IMR-90 (cell line): ENCODE measurements at regions not wholly inside any gene's neighbourhood (a gene's known extent, or its start where the extent isn't known, plus 50 kb on each side); places are given as distances from the start of the nearest gene placed in this dataset.

Experiments
- ATAC-seq: fragments of 200-7000 bp; cut with Tn5 transposase; 2 replicates; pipeline ENCODE4 v1.9.1; 2020; ENCODE audit warnings: low read depth, mild to moderate bottlenecking, moderate library complexity
- BruUV-seq: library from RNA; stranded (reverse); fragments of 400-500 nt; replicated peaks from 2 replicates; lab custom pipeline; 2021; lab: Mats Ljungman, UMichigan
- CTCF ChIA-PET: fragments of 300-600 bp; formaldehyde crosslinking; extraction: SDS; loops from one replicate; lab custom pipeline; 2021; ENCODE audit warnings: antibody characterized with exemption; lab: Yijun Ruan, JAX
- POLR2A ChIA-PET: fragments of 300-600 bp; sonication (Branson Sonifier 250); formaldehyde crosslinking; loops from one replicate; lab custom pipeline; 2022; ENCODE audit warnings: antibody characterized with exemption; ENCODE audit not compliant: unreplicated experiment; lab: Charles Lee
- DNase-seq: peaks from one replicate; pipeline ENCODE4 v3.0.0; 2013
- H2AFZ ChIP-seq: replicated peaks from 2 replicates; pipeline ENCODE3; 2013; ENCODE audit warnings: low read length, mild to moderate bottlenecking; ENCODE audit not compliant: poor library complexity
- H2AK5ac ChIP-seq: 2 replicates; pipeline ENCODE4 v1.6.1; 2013; ENCODE audit warnings: low read depth, low read length, inconsistent platforms
- H2AK9ac ChIP-seq: replicated peaks from 2 replicates; pipeline ENCODE3; 2013; ENCODE audit warnings: mild to moderate bottlenecking, low read depth, low read length, moderate library complexity; ENCODE audit not compliant: poor library complexity
- H2BK120ac ChIP-seq: 2 replicates; pipeline ENCODE4 v1.6.1; 2013; ENCODE audit warnings: low read depth, low read length, inconsistent platforms
- H2BK15ac ChIP-seq: 3 replicates; pipeline ENCODE4 v1.6.1; 2013; ENCODE audit warnings: low read depth, low read length, inconsistent platforms
- H2BK20ac ChIP-seq: 2 replicates; pipeline ENCODE4 v1.6.1; 2013; ENCODE audit warnings: low read depth, mild to moderate bottlenecking, inconsistent platforms, low read length, moderate library complexity
- H2BK5ac ChIP-seq: 2 replicates; pipeline ENCODE4 v1.6.1; 2013; ENCODE audit warnings: mild to moderate bottlenecking, low read depth, low read length, inconsistent platforms; ENCODE audit not compliant: poor library complexity, severe bottlenecking
- H3K14ac ChIP-seq: replicated peaks from 2 replicates; pipeline ENCODE4 v1.6.1; 2013; ENCODE audit warnings: low read depth, low read length, inconsistent platforms
- H3K18ac ChIP-seq: 2 replicates; pipeline ENCODE4 v1.6.1; 2013; ENCODE audit warnings: low read depth, low read length, control low read depth
- H3K23ac ChIP-seq: 2 replicates; pipeline ENCODE4 v1.6.1; 2013; ENCODE audit warnings: low read depth, low read length, inconsistent platforms
- H3K27ac ChIP-seq: 2 replicates; pipeline ENCODE4 v1.5.1; 2013; ENCODE audit warnings: mild to moderate bottlenecking, control low read depth, low read length; ENCODE audit not compliant: insufficient read depth
- H3K27me3 ChIP-seq: 2 replicates; pipeline ENCODE4 v1.6.1; 2013; ENCODE audit warnings: low read length; ENCODE audit not compliant: control insufficient read depth, insufficient read depth
- H3K36me3 ChIP-seq: 2 replicates; pipeline ENCODE4 v1.6.1; 2013; ENCODE audit warnings: low read length, mixed read lengths; ENCODE audit not compliant: control insufficient read depth, insufficient read depth
- H3K4ac ChIP-seq: 2 replicates; pipeline ENCODE4 v1.6.1; 2013; ENCODE audit warnings: low read depth, low read length, inconsistent platforms
- H3K4me1 ChIP-seq: 2 replicates; pipeline ENCODE4 v1.6.1; 2013; ENCODE audit warnings: low read length, mixed read lengths; ENCODE audit not compliant: control insufficient read depth, insufficient read depth
- H3K4me2 ChIP-seq: 2 replicates; pipeline ENCODE4 v1.6.1; 2013; ENCODE audit warnings: low read depth, mild to moderate bottlenecking, control low read depth, low read length, moderate library complexity
- H3K4me3 ChIP-seq: 2 replicates; pipeline ENCODE4 v1.5.1; 2013; ENCODE audit warnings: low read depth, mild to moderate bottlenecking, control low read depth, low read length, moderate library complexity; ENCODE audit not compliant: insufficient read depth
- H3K56ac ChIP-seq: 2 replicates; pipeline ENCODE4 v1.6.1; 2013; ENCODE audit warnings: low read length, inconsistent platforms; ENCODE audit not compliant: insufficient read depth; ENCODE audit errors: extremely low read depth
- H3K79me1 ChIP-seq, 2 experiments: 2 replicates each; pipeline ENCODE4 v1.6.1; 2013; ENCODE audit warnings: low read length in 2 of 2, inconsistent platforms in 1 of 2, low read depth in 1 of 2
- H3K9ac ChIP-seq: 2 replicates; pipeline ENCODE4 v1.6.1; 2013; ENCODE audit warnings: low read depth, low read length, control low read depth
- H3K9me1 ChIP-seq: 2 replicates; pipeline ENCODE4 v1.6.1; 2013; ENCODE audit warnings: low read length, inconsistent platforms; ENCODE audit not compliant: insufficient read depth
- H3K9me3 ChIP-seq: 2 replicates; pipeline ENCODE4 v1.6.1; 2013; ENCODE audit warnings: low read length; ENCODE audit not compliant: control insufficient read depth, insufficient read depth
- H4K20me1 ChIP-seq: 2 replicates; pipeline ENCODE4 v1.6.1; 2013; ENCODE audit warnings: low read length, inconsistent platforms; ENCODE audit not compliant: insufficient read depth
- H4K5ac ChIP-seq: 2 replicates; pipeline ENCODE4 v1.6.1; 2013; ENCODE audit warnings: mild to moderate bottlenecking, low read depth, low read length, control low read depth
- H4K8ac ChIP-seq, 2 experiments: 2 replicates each; pipeline ENCODE4 v1.6.1; 2013; ENCODE audit warnings: low read depth in 2 of 2, low read length in 2 of 2, control low read depth in 1 of 2, inconsistent platforms in 1 of 2
- H4K91ac ChIP-seq: 2 replicates; pipeline ENCODE4 v1.6.1; 2013; ENCODE audit warnings: low read depth, low read length, inconsistent platforms; ENCODE audit not compliant: insufficient read depth
- CHD1 ChIP-seq: IDR thresholded peaks from 2 replicates; pipeline ENCODE4 v1.6.1; 2012; ENCODE audit warnings: low read depth, low read length, improper control_type of control experiment
- CTCF ChIP-seq: conservative IDR thresholded peaks from 2 replicates; pipeline ENCODE4 v1.5.1; 2012; ENCODE audit warnings: mild to moderate bottlenecking, low read depth, low read length, improper control_type of control experiment
- MAZ ChIP-seq: IDR thresholded peaks from 2 replicates; pipeline ENCODE4 v1.6.1; 2012; ENCODE audit warnings: low read depth, mild to moderate bottlenecking, low read length, improper control_type of control experiment, moderate library complexity, borderline replicate concordance
- MXI1 ChIP-seq: IDR thresholded peaks from 2 replicates; pipeline ENCODE4 v1.6.1; 2012; ENCODE audit warnings: low read depth, mild to moderate bottlenecking, low read length, moderate library complexity, borderline replicate concordance
- NFE2L2 ChIP-seq: fragments of 150-350 bp; IDR thresholded peaks from 2 replicates; pipeline ENCODE4 v1.6.1; 2016; ENCODE audit warnings: low read depth, mild to moderate bottlenecking, low read length
- RCOR1 ChIP-seq: IDR thresholded peaks from 2 replicates; pipeline ENCODE4 v1.6.1; 2012; ENCODE audit warnings: mild to moderate bottlenecking, low read length, improper control_type of control experiment; ENCODE audit not compliant: insufficient replicate concordance
- USF2 ChIP-seq: fragments of 150-350 bp; IDR thresholded peaks from 2 replicates; pipeline ENCODE4 v1.6.1; 2017; ENCODE audit warnings: mild to moderate bottlenecking, antibody characterized with exemption, low read length, low read depth
- WGBS, 2 experiments: methylation state at CpG; one replicate each; pipeline versions ENCODE4 v1.1.5 to v1.1.7; 2013; ENCODE audit warnings: missing lambda C conversion rate in 2 of 2; ENCODE audit not compliant: insufficient read length in 1 of 2; ENCODE audit errors: extremely low coverage in 2 of 2; 5-methylcytosine and 5-hydroxymethylcytosine counted together
- dilution Hi-C: fragments of 300-500 bp; cut with HindIII; formaldehyde crosslinking; loops from one replicate; pipeline ENCODE4 v1.14.3; 2018; ENCODE audit warnings: low sequenced_read_pairs; ENCODE audit not compliant: unreplicated experiment
- in situ Hi-C: fragments of 300-500 bp; cut with MboI; formaldehyde crosslinking; loops from 3 replicates; pipeline ENCODE4 v1.14.3; 2019; ENCODE audit warnings: low sequenced_read_pairs, inconsistent platforms, mixed read lengths
- intact Hi-C: fragments of 100-400 bp; cut with micrococcal nuclease; formaldehyde crosslinking; loops from 2 replicates; pipeline ENCODE4 v1.10.0; 2022

- Histone ChIP-seq H3K36me3 (no peaks in the 10 kb centered on the region), H3K23ac (no peak overlapping the region), H3K27me3 (no peaks in the 10 kb centered on the region), H2BK20ac (no peak overlapping the region), H2AFZ (no peak overlapping the region), H3K4me2 (no peak overlapping the region), H4K20me1 (no peaks in the 10 kb centered on the region), H3K9ac (no peak overlapping the region), H2AK9ac (no peak overlapping the region), H3K18ac (no peak overlapping the region), H3K4me3 (no peak overlapping the region), H4K5ac (no peak overlapping the region), H3K9me3 (peaks cover 2% of the 10 kb centered on the region; the same call in 1 of the 2 replicates), H2AK5ac (no peak overlapping the region), H3K79me1 (no peaks in the 10 kb centered on the region), H4K8ac (no peak overlapping the region), H3K56ac (no peak overlapping the region), H2BK5ac (no peak overlapping the region), H3K4ac (no peak overlapping the region), H3K9me1 (no peaks in the 10 kb centered on the region; the same call in 1 of the 2 replicates), H2BK120ac (no peak overlapping the region), H4K91ac (no peak overlapping the region), H3K27ac (no peak overlapping the region), H3K14ac (no peak overlapping the region), H3K4me1 (no peaks in the 10 kb centered on the region), H2BK15ac (no peak overlapping the region)
- WGBS, 2 experiments: no CpG with 5 or more reads among the region's 3 CpGs
- CTCF ChIA-PET: no interaction called here
- in situ Hi-C loops: no loop called here
- POLR2A ChIA-PET: no interaction called here
- DNase-seq (no peak), ATAC-seq (no peak)
- BruUV-seq: no TSS peak
- dilution Hi-C loops: no loop called here
- TF ChIP-seq NFE2L2 (no peak), CHD1 (no peak), MAZ (no peak), CTCF (no peak), MXI1 (no peak), USF2 (no peak), RCOR1 (no peak)
- intact Hi-C loops: no loop called here
These were observed 975.8 kb upstream of the FLRT2 start for GRCh38 chr14:84554136-84554535.
